ENCODE measurements at regions not wholly inside any gene's neighbourhood (a gene's known extent, or its start where the extent isn't known, plus 50 kb on each side); places are given as distances from the start of the nearest gene placed in this dataset.

DNA sequence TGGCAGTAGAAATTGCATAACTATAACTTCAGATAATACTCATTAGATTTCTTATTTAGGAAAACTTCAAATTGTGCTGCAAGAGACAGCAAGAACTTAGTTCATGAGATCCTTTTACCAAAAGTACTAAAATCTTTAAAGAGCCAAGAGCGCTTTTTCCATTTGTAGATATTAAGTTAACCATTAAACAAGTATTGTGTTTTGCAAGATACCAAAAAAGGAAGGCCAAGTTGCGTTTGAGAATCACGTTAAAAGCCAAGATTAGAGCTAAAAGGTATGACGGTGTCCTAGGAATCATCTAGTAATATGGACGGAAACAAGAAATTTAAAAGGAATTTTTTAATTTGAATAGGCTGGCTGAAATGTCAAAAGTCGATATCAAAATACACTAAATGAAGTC is 361.3 kb upstream of the LYPLAL1 start:
- POLR2A ChIA-PET = no interaction called here
- TF ChIP-seq CEBPB (IDR thresholded peaks at IDR 0.05) = no peak
- TF ChIP-seq EHMT2 (IDR thresholded peaks at IDR 0.05; ENCODE audit: low read depth) = no peak
- TF ChIP-seq, protein P1, sequence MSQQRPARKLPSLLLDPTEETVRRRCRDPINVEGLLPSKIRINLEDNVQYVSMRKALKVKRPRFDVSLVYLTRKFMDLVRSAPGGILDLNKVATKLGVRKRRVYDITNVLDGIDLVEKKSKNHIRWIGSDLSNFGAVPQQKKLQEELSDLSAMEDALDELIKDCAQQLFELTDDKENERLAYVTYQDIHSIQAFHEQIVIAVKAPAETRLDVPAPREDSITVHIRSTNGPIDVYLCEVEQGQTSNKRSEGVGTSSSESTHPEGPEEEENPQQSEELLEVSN (IDR thresholded peaks at IDR 0.05; ENCODE audit: borderline replicate concordance, low read depth) = no peak
- no peak for TF ChIP-seq ELK1 (IDR thresholded peaks at IDR 0.05; ENCODE audit: low read depth, low read length)
- TF ChIP-seq JUNB (IDR thresholded peaks at IDR 0.05) = no peak
- no peak for TF ChIP-seq HOXA7 (CRISPR knock-in tag; IDR thresholded peaks at IDR 0.05)
- no peak for TF ChIP-seq HOXB13 (CRISPR knock-in tag; IDR thresholded peaks at IDR 0.05; ENCODE audit: low read depth)
- no peak for TF ChIP-seq MAX (IDR thresholded peaks at IDR 0.05)

GRCh38 chr1:218813237-218813636 is 360.4 kb upstream of the LYPLAL1 start:
- ATAC-seq (no peak), FAIRE-seq (peak; percentile 84), DNase-seq (ENCODE audit: low read depth in 1 of 2, low spot score in 1 of 2) (no peak)
- TF ChIP-seq ZNF302 (CRISPR knock-in tag; IDR thresholded peaks at IDR 0.05) = no peak
- no peak for TF ChIP-seq MAX (IDR thresholded peaks at IDR 0.05)
- TF ChIP-seq, protein P2, sequence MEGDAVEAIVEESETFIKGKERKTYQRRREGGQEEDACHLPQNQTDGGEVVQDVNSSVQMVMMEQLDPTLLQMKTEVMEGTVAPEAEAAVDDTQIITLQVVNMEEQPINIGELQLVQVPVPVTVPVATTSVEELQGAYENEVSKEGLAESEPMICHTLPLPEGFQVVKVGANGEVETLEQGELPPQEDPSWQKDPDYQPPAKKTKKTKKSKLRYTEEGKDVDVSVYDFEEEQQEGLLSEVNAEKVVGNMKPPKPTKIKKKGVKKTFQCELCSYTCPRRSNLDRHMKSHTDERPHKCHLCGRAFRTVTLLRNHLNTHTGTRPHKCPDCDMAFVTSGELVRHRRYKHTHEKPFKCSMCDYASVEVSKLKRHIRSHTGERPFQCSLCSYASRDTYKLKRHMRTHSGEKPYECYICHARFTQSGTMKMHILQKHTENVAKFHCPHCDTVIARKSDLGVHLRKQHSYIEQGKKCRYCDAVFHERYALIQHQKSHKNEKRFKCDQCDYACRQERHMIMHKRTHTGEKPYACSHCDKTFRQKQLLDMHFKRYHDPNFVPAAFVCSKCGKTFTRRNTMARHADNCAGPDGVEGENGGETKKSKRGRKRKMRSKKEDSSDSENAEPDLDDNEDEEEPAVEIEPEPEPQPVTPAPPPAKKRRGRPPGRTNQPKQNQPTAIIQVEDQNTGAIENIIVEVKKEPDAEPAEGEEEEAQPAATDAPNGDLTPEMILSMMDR (IDR thresholded peaks at IDR 0.05) = no peak
- TF ChIP-seq ZFP36 (IDR thresholded peaks at IDR 0.05; ENCODE audit: borderline replicate concordance, partially characterized antibody) = no peak
- TF ChIP-seq, protein P3, sequence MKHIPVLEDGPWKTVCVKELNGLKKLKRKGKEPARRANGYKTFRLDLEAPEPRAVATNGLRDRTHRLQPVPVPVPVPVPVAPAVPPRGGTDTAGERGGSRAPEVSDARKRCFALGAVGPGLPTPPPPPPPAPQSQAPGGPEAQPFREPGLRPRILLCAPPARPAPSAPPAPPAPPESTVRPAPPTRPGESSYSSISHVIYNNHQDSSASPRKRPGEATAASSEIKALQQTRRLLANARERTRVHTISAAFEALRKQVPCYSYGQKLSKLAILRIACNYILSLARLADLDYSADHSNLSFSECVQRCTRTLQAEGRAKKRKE (CRISPR knock-in tag; IDR thresholded peaks at IDR 0.05; ENCODE audit: low read depth) = no peak
- no peak for TF ChIP-seq POLR2AphosphoS2 (conservative IDR thresholded peaks at IDR 0.05; ENCODE audit: low read length)
- TF ChIP-seq, protein P4, sequence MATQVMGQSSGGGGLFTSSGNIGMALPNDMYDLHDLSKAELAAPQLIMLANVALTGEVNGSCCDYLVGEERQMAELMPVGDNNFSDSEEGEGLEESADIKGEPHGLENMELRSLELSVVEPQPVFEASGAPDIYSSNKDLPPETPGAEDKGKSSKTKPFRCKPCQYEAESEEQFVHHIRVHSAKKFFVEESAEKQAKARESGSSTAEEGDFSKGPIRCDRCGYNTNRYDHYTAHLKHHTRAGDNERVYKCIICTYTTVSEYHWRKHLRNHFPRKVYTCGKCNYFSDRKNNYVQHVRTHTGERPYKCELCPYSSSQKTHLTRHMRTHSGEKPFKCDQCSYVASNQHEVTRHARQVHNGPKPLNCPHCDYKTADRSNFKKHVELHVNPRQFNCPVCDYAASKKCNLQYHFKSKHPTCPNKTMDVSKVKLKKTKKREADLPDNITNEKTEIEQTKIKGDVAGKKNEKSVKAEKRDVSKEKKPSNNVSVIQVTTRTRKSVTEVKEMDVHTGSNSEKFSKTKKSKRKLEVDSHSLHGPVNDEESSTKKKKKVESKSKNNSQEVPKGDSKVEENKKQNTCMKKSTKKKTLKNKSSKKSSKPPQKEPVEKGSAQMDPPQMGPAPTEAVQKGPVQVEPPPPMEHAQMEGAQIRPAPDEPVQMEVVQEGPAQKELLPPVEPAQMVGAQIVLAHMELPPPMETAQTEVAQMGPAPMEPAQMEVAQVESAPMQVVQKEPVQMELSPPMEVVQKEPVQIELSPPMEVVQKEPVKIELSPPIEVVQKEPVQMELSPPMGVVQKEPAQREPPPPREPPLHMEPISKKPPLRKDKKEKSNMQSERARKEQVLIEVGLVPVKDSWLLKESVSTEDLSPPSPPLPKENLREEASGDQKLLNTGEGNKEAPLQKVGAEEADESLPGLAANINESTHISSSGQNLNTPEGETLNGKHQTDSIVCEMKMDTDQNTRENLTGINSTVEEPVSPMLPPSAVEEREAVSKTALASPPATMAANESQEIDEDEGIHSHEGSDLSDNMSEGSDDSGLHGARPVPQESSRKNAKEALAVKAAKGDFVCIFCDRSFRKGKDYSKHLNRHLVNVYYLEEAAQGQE (IDR thresholded peaks at IDR 0.05) = no peak
- no peak for TF ChIP-seq RCOR1 (IDR thresholded peaks at IDR 0.05; ENCODE audit: low read depth, low read length)
- TF ChIP-seq CBX2 (IDR thresholded peaks at IDR 0.05; ENCODE audit: borderline replicate concordance, low read depth) = no peak
- TF ChIP-seq HOXB5 (CRISPR knock-in tag; IDR thresholded peaks at IDR 0.05) = no peak
- TF ChIP-seq, protein P1 (IDR thresholded peaks at IDR 0.05; ENCODE audit: borderline replicate concordance, low read depth) = no peak
- TF ChIP-seq MYC (IDR thresholded peaks at IDR 0.05; ENCODE audit: borderline replicate concordance, low read length) = no peak
- TF ChIP-seq MAZ (IDR thresholded peaks at IDR 0.05; ENCODE audit: borderline replicate concordance, low read depth, low read length) = no peak
- 36% methylated on average over 1 of the region's 1 CpG for WGBS (ENCODE audit: missing lambda C conversion rate)
- H3K27ac ChIP-seq = no peak overlapping the region
- no peak overlapping the region for H3K4me3 ChIP-seq
- CTCF ChIA-PET = no interaction called here
- H3K4me2 ChIP-seq = no peak overlapping the region
- no peaks in the 10 kb centered on the region for H3K9me3 ChIP-seq
- POLR2A ChIA-PET = no interaction called here
- peaks cover 11% of the 10 kb centered on the region; the same call in 1 of the 3 replicates for H3K4me1 ChIP-seq

More for the DNA sequence above, 361.3 kb upstream of the LYPLAL1 start:
- CTCF ChIA-PET = no interaction called here
- no peak overlapping the region for H3K4me2 ChIP-seq
- 74% methylated on average over 6 of the region's 6 CpGs for WGBS (ENCODE audit: missing lambda C conversion rate)
- H3K27ac ChIP-seq = no peak overlapping the region
- no peak for ATAC-seq
- peaks cover 8% of the 10 kb centered on the region; the same call in 1 of the 3 replicates for H3K4me1 ChIP-seq
- H3K4me3 ChIP-seq = no peak overlapping the region
- no peaks in the 10 kb centered on the region for H3K9me3 ChIP-seq
- FAIRE-seq = no peak
- DNase-seq (ENCODE audit: low read depth in 1 of 2, low spot score in 1 of 2) = no peak
